ENCODE measurements at regions not wholly inside any gene's neighbourhood (a gene's known extent, or its start where the extent isn't known, plus 50 kb on each side); places are given as distances from the start of the nearest gene placed in this dataset.
"Not testable (repeated sequence)": the region's sequence is repeated elsewhere in the genome, so short reads cannot be mapped to it uniquely, and the experiment has no call there.

DNA sequence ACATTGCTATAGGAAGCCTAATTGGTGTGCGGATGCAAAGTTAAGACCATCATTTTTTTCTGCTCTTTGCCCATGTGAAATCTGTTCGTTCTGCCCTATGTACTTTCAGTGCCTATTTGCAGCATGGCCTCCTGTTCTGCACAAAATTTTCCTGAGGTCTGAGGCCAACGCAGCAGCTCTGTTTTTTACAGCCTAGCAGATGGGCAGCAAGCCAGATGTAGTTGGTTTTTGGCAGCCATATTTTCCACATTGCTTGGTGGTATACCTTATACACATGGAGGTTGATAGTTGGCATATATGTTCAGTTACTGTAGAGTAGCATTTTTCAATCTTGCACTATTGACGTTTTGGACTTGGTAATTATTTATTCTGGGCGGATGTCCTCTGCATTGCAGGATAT lies 133.5 kb upstream of the MRPS30 start:
- Mint-ChIP-seq H3K4me3 (ENCODE audit: unreplicated experiment) (no peak overlapping the region), H3K27me3 (ENCODE audit: low read depth) (peaks cover 3% of the 10 kb centered on the region), H3K4me1 (ENCODE audit: low read depth) (no peaks in the 10 kb centered on the region), H3K36me3 (ENCODE audit: low read depth) (no peaks in the 10 kb centered on the region), H3K9me3 (ENCODE audit: low read depth) (peaks cover 12% of the 10 kb centered on the region), H3K27ac (ENCODE audit: unreplicated experiment) (no peak overlapping the region)
- DNase-seq (ENCODE audit: low spot score), result no peak
- TF ChIP-seq, protein P1, sequence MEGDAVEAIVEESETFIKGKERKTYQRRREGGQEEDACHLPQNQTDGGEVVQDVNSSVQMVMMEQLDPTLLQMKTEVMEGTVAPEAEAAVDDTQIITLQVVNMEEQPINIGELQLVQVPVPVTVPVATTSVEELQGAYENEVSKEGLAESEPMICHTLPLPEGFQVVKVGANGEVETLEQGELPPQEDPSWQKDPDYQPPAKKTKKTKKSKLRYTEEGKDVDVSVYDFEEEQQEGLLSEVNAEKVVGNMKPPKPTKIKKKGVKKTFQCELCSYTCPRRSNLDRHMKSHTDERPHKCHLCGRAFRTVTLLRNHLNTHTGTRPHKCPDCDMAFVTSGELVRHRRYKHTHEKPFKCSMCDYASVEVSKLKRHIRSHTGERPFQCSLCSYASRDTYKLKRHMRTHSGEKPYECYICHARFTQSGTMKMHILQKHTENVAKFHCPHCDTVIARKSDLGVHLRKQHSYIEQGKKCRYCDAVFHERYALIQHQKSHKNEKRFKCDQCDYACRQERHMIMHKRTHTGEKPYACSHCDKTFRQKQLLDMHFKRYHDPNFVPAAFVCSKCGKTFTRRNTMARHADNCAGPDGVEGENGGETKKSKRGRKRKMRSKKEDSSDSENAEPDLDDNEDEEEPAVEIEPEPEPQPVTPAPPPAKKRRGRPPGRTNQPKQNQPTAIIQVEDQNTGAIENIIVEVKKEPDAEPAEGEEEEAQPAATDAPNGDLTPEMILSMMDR (IDR thresholded peaks at IDR 0.05), result no peak

DNA sequence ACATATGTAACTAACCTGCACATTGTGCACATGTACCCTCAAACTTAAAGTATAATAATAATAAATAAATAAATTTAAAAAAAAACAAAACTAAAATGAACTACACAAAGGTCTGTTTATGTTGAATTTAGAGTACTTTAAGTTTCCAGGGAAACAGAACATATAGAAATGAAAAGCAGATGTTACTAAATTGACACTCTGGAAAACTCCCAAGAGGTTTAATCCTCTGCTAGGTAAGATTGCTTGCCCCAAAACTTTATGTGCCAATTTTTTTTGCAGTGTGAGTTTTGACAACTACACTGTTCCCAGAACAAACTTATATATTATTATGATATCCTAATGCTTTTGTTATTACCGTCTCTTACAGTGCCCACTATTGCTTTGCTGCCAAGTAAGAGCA lies 134.3 kb upstream of the MRPS30 start:
- no peaks in the 10 kb centered on the region for H3K36me3 Mint-ChIP-seq (ENCODE audit: low read depth)
- TF ChIP-seq, protein P1 (IDR thresholded peaks at IDR 0.05), result no peak
- H3K4me1 Mint-ChIP-seq (ENCODE audit: low read depth), result no peaks in the 10 kb centered on the region
- no peak for DNase-seq (ENCODE audit: low spot score)
- H3K9me3 Mint-ChIP-seq (ENCODE audit: low read depth), result peaks cover 10% of the 10 kb centered on the region
- H3K27me3 Mint-ChIP-seq (ENCODE audit: low read depth), result peaks cover 3% of the 10 kb centered on the region
- H3K4me3 Mint-ChIP-seq (ENCODE audit: unreplicated experiment), result no peak overlapping the region
- no peak overlapping the region for H3K27ac Mint-ChIP-seq (ENCODE audit: unreplicated experiment)

DNA sequence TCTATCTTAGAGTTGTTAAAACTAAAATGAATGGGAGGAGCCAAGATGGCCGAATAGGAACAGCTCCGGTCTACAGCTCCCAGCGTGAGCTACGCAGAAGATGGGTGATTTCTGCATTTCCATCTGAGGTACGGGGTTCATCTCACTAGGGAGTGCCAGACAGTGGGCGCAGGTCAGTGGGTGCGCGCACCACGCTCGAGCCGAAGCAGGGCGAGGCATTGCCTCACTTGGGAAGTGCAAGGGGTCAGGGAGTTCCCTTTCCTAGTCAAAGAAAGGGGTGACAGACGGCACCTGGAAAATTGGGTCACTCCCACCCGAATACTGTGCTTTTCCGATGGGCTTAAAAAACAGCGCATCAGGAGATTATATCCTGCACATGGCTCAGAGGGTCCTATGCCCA lies 140.3 kb upstream of the MRPS30 start:
- not testable (repeated sequence) for H3K4me1 Mint-ChIP-seq (ENCODE audit: low read depth); H3K4me3 Mint-ChIP-seq (ENCODE audit: unreplicated experiment); H3K27me3 Mint-ChIP-seq (ENCODE audit: low read depth); H3K27ac Mint-ChIP-seq (ENCODE audit: unreplicated experiment); DNase-seq (ENCODE audit: low spot score); H3K36me3 Mint-ChIP-seq (ENCODE audit: low read depth)
- peaks cover 14% of the 10 kb centered on the region for H3K9me3 Mint-ChIP-seq (ENCODE audit: low read depth)

DNA sequence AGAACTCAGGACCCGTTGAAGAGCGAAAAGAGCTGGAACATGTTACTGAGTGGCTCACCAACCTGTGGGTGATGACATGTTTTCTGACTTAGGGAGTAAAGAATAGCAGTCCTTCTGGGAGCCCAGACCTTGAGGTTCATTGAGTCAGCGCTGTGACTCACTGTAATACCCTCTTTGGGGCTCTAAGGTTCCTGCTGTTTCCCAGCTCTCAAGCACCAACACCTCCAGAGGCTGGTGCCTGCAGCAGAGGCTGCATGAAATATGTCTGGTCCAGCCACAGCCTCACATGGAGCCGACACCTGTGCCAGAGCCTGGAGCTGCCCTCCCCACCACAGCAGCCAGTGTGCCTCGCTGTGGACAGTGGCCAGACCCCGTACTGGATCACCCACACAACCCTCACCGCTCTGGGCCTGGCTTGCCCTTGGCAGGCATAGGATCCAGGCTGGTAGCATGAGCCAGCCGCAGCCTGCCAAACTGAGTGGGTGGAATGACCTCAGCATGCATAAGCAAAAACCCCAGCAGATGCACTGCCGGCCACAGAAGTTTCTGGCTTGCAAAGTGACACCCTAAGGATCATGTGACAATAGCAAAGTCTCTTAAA lies 143.5 kb upstream of the MRPS30 start:
- DNase-seq (ENCODE audit: low spot score), result no peak
- H3K36me3 Mint-ChIP-seq (ENCODE audit: low read depth), result no peaks in the 10 kb centered on the region
- TF ChIP-seq, protein P1 (IDR thresholded peaks at IDR 0.05), result no peak
- no peak overlapping the region for H3K4me3 Mint-ChIP-seq (ENCODE audit: unreplicated experiment)
- no peak overlapping the region for H3K27ac Mint-ChIP-seq (ENCODE audit: unreplicated experiment)
- H3K9me3 Mint-ChIP-seq (ENCODE audit: low read depth), result peaks cover 15% of the 10 kb centered on the region
- no peaks in the 10 kb centered on the region for H3K27me3 Mint-ChIP-seq (ENCODE audit: low read depth)
- H3K4me1 Mint-ChIP-seq (ENCODE audit: low read depth), result no peaks in the 10 kb centered on the region

DNA sequence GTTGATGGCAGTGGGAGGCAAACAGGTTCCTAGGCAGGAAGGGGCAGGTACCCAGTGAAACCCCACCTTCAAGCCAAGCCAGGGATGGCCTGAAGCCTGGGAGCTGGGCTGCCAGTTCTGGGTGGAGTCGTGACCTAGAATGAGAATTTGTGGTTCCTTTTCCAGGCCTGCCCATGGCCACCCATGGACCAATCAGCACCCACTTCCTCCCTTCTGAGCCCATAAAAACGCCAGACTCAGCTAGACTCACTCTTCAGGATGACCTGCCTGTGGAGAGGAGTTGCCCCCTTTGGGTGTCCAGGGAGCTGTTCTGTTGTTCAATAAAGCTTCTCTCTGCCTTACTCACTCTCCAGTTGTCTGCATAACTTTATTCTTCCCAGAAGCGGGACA lies 144.0 kb upstream of the MRPS30 start:
- TF ChIP-seq, protein P1 (IDR thresholded peaks at IDR 0.05), result no peak
- Mint-ChIP-seq H3K27ac (ENCODE audit: unreplicated experiment) (no peak overlapping the region), H3K9me3 (ENCODE audit: low read depth) (peaks cover 12% of the 10 kb centered on the region), H3K4me1 (ENCODE audit: low read depth) (no peaks in the 10 kb centered on the region), H3K27me3 (ENCODE audit: low read depth) (no peaks in the 10 kb centered on the region), H3K4me3 (ENCODE audit: unreplicated experiment) (no peak overlapping the region), H3K36me3 (ENCODE audit: low read depth) (no peaks in the 10 kb centered on the region)
- no peak for DNase-seq (ENCODE audit: low spot score)

DNA sequence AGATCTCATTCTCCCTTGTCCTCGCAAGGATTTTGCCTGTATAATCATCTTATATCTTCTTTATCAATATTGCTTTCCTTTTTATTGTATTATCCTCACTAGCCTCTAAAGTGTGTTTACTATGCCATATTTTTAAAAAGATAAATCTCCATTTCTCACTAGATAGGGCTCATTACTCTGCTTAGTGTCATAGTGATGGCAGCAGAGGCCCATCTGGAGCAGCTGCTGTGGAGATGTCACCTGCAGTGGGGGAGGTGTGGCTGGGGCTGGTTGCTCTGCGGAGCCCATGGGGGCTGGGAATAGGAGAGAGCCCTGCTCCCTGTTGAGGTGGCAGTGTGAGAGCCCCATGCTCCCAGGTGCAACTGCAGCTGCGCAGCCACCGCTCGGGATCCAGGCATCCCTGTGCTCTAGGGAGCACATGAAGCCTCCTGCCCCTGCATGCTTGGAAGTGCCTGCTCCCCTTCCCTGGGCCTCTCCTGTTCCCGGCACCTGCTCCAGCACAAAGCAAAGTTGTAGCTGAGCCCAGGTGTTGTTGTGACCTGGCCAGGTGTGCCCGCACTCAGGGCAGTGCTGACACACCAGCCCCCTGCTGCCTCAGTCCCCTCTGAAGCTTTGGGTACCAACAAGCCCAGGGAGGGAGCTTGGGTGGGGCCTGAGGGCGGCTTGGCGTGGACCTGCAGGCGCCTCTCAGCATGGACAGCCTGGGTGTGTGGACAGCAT lies 144.6 kb upstream of the MRPS30 start:
- Mint-ChIP-seq H3K27ac (ENCODE audit: unreplicated experiment) (no peak overlapping the region), H3K4me1 (ENCODE audit: low read depth) (no peaks in the 10 kb centered on the region), H3K27me3 (ENCODE audit: low read depth) (no peaks in the 10 kb centered on the region), H3K36me3 (ENCODE audit: low read depth) (no peaks in the 10 kb centered on the region), H3K9me3 (ENCODE audit: low read depth) (peaks cover 10% of the 10 kb centered on the region), H3K4me3 (ENCODE audit: unreplicated experiment) (no peak overlapping the region)
- no peak for DNase-seq (ENCODE audit: low spot score)
- TF ChIP-seq, protein P1 (IDR thresholded peaks at IDR 0.05), result no peak
